ENCODE measurements at regions not wholly inside any gene's neighbourhood (a gene's known extent, or its start where the extent isn't known, plus 50 kb on each side); places are given as distances from the start of the nearest gene placed in this dataset.
A peak's percentile ranks its signal among the peaks of the same experiment; 100 is the strongest.

- Histone ChIP-seq H3K36me3 (ENCODE audit: control insufficient read depth, insufficient read depth, low read length) (no peaks in the 10 kb centered on the region), H3K9me3 (ENCODE audit: control insufficient read depth, low read length) (no peaks in the 10 kb centered on the region), H3K4me1 (ENCODE audit: control insufficient read depth, insufficient read depth, low read length, poor library complexity, severe bottlenecking) (peaks cover 36% of the 10 kb centered on the region), H3K4me3 (ENCODE audit: extremely low read depth, insufficient read depth, low read length, poor library complexity, severe bottlenecking) (no peak overlapping the region), H3K27ac (ENCODE audit: low read depth, low read length, severe bottlenecking) (no peak overlapping the region)
- 61 to 71% methylated on average over 5 to 7 of the region's 9 CpGs for WGBS, 2 experiments (ENCODE audit: insufficient coverage in 2 of 2)
Measured at GRCh38 chr22:27205492-27206373, 548.3 kb downstream of the MIAT start.

GRCh38 chr22:27206374-27207133, 549.2 kb downstream of the MIAT start:
- H3K4me1 ChIP-seq (ENCODE audit: control insufficient read depth, insufficient read depth, low read length, poor library complexity, severe bottlenecking), result peaks cover 36% of the 10 kb centered on the region
- H3K36me3 ChIP-seq (ENCODE audit: control insufficient read depth, insufficient read depth, low read length), result no peaks in the 10 kb centered on the region
- no peaks in the 10 kb centered on the region for H3K9me3 ChIP-seq (ENCODE audit: control insufficient read depth, low read length)
- no peak overlapping the region for H3K4me3 ChIP-seq (ENCODE audit: extremely low read depth, insufficient read depth, low read length, poor library complexity, severe bottlenecking)
- WGBS, 2 experiments (ENCODE audit: insufficient coverage in 2 of 2), result 92 to 100% methylated on average over 1 to 4 of the region's 4 CpGs
- H3K27ac ChIP-seq (ENCODE audit: low read depth, low read length, severe bottlenecking), result no peak overlapping the region

- Histone ChIP-seq H3K4me1 (ENCODE audit: control insufficient read depth, insufficient read depth, low read length, poor library complexity, severe bottlenecking) (peaks cover 35% of the 10 kb centered on the region), H3K36me3 (ENCODE audit: control insufficient read depth, insufficient read depth, low read length) (no peaks in the 10 kb centered on the region), H3K9me3 (ENCODE audit: control insufficient read depth, low read length) (no peaks in the 10 kb centered on the region), H3K4me3 (ENCODE audit: extremely low read depth, insufficient read depth, low read length, poor library complexity, severe bottlenecking) (no peak overlapping the region), H3K27ac (ENCODE audit: low read depth, low read length, severe bottlenecking) (no peak overlapping the region)
- WGBS, 2 experiments (ENCODE audit: insufficient coverage in 2 of 2), result 87 to 90% methylated on average over 4 to 5 of the region's 5 CpGs
Measured at GRCh38 chr22:27207266-27207665, 549.9 kb downstream of the MIAT start.

GRCh38 chr22:27207907-27208306, 550.5 kb downstream of the MIAT start:
- Histone ChIP-seq H3K27ac (ENCODE audit: low read depth, low read length, severe bottlenecking) (peak overlapping the region; percentile 2), H3K9me3 (ENCODE audit: control insufficient read depth, low read length) (no peaks in the 10 kb centered on the region), H3K36me3 (ENCODE audit: control insufficient read depth, insufficient read depth, low read length) (no peaks in the 10 kb centered on the region), H3K4me1 (ENCODE audit: control insufficient read depth, insufficient read depth, low read length, poor library complexity, severe bottlenecking) (peaks cover 36% of the 10 kb centered on the region), H3K4me3 (ENCODE audit: extremely low read depth, insufficient read depth, low read length, poor library complexity, severe bottlenecking) (no peak overlapping the region)
- 56 to 71% methylated on average over 4 of the region's 4 CpGs for WGBS, 2 experiments (ENCODE audit: insufficient coverage in 2 of 2)

DNA sequence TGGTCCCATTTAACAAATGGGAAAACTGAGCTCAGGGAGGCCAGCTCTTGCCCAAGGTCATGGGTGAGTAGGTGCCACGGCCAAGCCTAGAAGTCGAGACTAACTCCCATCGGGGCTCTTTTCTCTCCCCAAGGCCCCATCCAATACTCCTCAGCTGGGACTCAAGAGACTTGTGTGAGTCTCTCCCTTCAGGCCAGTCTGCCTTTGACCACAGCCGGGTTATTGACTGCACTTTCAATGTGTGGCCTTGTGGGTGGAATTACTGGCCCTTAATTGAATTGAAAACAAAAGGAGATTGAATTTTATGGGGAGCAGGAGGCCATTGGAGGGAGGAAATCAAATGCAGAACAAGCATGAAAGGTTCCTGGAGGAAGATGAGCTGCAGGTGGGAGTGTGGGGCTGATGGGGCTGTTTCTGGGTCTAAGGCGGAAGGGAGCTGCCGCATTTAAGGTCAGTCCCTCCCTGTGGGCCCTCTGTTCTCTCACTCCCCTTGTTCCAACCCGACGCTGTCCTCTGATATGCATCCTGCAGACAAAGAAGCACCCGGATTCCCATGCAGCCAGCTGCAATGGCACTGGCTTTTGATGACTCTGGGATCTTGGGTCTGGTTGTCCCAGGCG, 552.8 kb downstream of the MIAT start:
- Histone ChIP-seq H3K9me3 (ENCODE audit: control insufficient read depth, low read length) (no peaks in the 10 kb centered on the region), H3K27ac (ENCODE audit: low read depth, low read length, severe bottlenecking) (no peak overlapping the region), H3K4me1 (ENCODE audit: control insufficient read depth, insufficient read depth, low read length, poor library complexity, severe bottlenecking) (peaks cover 30% of the 10 kb centered on the region), H3K4me3 (ENCODE audit: extremely low read depth, insufficient read depth, low read length, poor library complexity, severe bottlenecking) (no peak overlapping the region), H3K36me3 (ENCODE audit: control insufficient read depth, insufficient read depth, low read length) (no peaks in the 10 kb centered on the region)
- 57 to 81% methylated on average over 7 to 9 of the region's 10 CpGs for WGBS, 2 experiments (ENCODE audit: insufficient coverage in 2 of 2)

DNA sequence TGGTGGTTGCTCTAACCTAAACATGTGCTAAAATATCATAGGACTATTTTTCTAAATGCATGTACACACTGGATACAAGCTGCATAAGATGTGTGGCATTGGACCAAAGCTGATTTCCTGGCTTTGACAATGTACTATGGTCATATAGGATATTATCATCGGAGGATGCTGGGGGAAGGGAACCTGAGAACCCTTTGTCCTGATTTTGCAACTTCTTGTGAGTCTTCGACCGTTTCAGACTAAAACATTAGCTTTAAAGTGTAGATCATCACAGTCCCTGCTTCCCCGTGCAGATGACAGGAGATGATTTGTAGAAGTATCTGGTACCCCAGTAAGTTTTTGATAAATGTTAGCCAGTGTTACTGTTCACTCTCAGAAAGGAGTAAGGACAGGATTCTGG, 554.7 kb downstream of the MIAT start:
- Histone ChIP-seq H3K36me3 (ENCODE audit: control insufficient read depth, insufficient read depth, low read length) (no peaks in the 10 kb centered on the region), H3K4me3 (ENCODE audit: extremely low read depth, insufficient read depth, low read length, poor library complexity, severe bottlenecking) (no peak overlapping the region), H3K27ac (ENCODE audit: low read depth, low read length, severe bottlenecking) (peak overlapping the region; percentile 65), H3K9me3 (ENCODE audit: control insufficient read depth, low read length) (no peaks in the 10 kb centered on the region), H3K4me1 (ENCODE audit: control insufficient read depth, insufficient read depth, low read length, poor library complexity, severe bottlenecking) (peaks cover 24% of the 10 kb centered on the region)
- WGBS, 2 experiments (ENCODE audit: insufficient coverage in 2 of 2), result 86 to 92% methylated on average over 3 to 4 of the region's 4 CpGs

DNA sequence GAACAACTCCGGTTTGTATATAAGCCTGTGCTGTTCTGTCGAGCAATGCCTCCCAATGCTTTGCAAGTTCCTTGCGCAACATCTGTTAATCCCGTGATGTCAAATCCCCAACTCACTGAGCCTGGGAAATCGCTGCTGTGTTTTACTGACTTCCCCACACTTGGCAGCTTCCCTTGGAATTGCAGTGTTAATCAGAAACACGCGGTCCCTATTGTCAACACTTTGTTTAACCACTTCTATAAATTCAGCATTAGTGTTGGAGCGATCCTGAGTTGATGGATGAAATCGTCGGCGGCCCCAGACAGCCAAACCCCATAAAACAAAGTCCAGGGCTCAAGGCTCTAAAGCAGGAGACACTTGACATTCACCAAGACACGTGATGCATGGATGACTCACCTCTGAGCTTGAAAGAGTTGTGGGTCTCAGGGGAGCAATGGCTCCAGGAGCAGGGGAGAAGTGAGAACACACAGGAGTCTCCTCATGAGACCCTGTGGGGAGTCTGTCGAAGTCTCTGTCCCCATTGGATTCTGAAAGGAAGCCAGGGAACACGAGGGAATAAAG, 555.3 kb downstream of the MIAT start:
- 62 to 67% methylated on average over 7 to 10 of the region's 14 CpGs for WGBS, 2 experiments (ENCODE audit: insufficient coverage in 2 of 2)
- H3K36me3 ChIP-seq (ENCODE audit: control insufficient read depth, insufficient read depth, low read length), result no peaks in the 10 kb centered on the region
- no peaks in the 10 kb centered on the region for H3K9me3 ChIP-seq (ENCODE audit: control insufficient read depth, low read length)
- H3K27ac ChIP-seq (ENCODE audit: low read depth, low read length, severe bottlenecking), result peak overlapping the region; percentile 65
- no peak overlapping the region for H3K4me3 ChIP-seq (ENCODE audit: extremely low read depth, insufficient read depth, low read length, poor library complexity, severe bottlenecking)
- H3K4me1 ChIP-seq (ENCODE audit: control insufficient read depth, insufficient read depth, low read length, poor library complexity, severe bottlenecking), result peaks cover 20% of the 10 kb centered on the region

DNA sequence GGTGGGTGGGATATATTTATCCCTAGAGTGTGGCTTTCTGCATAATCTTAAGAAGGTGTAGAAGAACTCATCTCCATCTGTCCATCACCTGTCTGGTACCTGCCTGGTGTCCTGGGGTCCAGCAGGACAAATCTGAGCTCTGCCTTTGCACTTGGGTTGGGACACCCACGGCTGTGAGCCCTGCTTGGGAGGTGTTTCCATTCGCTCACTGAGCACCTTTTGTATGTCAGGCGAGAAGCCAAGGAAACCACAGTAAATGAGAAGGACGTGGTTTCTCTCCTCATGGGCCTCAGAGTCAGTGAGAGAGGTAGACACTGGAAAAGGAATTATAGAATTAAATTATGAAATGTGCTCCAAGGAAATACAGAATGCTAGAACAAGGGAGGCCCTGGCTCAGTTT, 555.9 kb downstream of the MIAT start:
- peaks cover 18% of the 10 kb centered on the region for H3K4me1 ChIP-seq (ENCODE audit: control insufficient read depth, insufficient read depth, low read length, poor library complexity, severe bottlenecking)
- H3K9me3 ChIP-seq (ENCODE audit: control insufficient read depth, low read length), result no peaks in the 10 kb centered on the region
- no peak overlapping the region for H3K4me3 ChIP-seq (ENCODE audit: extremely low read depth, insufficient read depth, low read length, poor library complexity, severe bottlenecking)
- H3K27ac ChIP-seq (ENCODE audit: low read depth, low read length, severe bottlenecking), result no peak overlapping the region
- 85 to 93% methylated on average over 4 of the region's 4 CpGs for WGBS, 2 experiments (ENCODE audit: insufficient coverage in 2 of 2)
- no peaks in the 10 kb centered on the region for H3K36me3 ChIP-seq (ENCODE audit: control insufficient read depth, insufficient read depth, low read length)

DNA sequence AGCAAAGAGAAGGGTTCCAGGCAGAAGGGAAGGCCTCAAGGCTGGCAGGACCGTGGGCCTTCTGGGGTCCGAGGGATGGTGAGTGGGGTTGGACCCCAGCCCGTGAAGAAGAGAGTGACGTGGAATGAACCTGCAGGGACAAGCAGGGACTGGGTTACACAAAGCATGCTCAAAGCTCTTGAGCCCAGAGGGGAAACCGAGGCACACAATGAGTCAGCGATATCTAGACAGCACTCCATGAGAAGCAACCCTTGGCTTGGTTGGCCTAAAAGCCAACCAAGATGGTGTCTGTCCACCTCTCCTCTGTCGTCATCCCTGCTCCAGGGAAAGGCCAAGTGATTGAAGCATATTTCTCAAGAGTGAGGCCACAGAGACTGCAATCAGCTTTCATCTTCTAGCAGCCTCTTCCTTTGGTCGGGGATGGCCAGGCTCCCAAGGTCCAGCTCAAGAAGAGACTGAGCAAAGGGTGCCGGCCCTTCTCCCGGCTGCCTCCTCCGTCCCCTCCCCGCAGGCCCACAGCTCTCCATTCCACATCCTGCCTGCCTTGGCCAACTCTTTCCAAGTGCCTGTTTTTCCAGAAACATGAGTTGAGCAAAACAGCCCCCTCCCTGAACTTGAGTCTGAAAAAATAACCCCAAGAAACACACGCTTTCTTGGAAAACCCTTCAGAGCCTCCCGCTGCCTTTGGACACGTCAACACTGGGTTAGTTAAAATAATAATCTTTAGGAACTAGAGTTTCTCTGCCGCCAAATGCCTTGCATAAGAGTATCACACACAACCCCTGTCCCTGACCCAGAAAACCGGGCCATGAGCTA, 556.6 kb downstream of the MIAT start:
- Histone ChIP-seq H3K27ac (ENCODE audit: low read depth, low read length, severe bottlenecking) (no peak overlapping the region), H3K4me1 (ENCODE audit: control insufficient read depth, insufficient read depth, low read length, poor library complexity, severe bottlenecking) (peaks cover 16% of the 10 kb centered on the region), H3K36me3 (ENCODE audit: control insufficient read depth, insufficient read depth, low read length) (no peaks in the 10 kb centered on the region), H3K4me3 (ENCODE audit: extremely low read depth, insufficient read depth, low read length, poor library complexity, severe bottlenecking) (no peak overlapping the region), H3K9me3 (ENCODE audit: control insufficient read depth, low read length) (no peaks in the 10 kb centered on the region)
- 93 to 97% methylated on average over 11 to 12 of the region's 17 CpGs for WGBS, 2 experiments (ENCODE audit: insufficient coverage in 2 of 2)

GRCh38 chr22:27214691-27215090, 557.3 kb downstream of the MIAT start:
- H3K4me1 ChIP-seq (ENCODE audit: control insufficient read depth, insufficient read depth, low read length, poor library complexity, severe bottlenecking), result peaks cover 16% of the 10 kb centered on the region
- H3K36me3 ChIP-seq (ENCODE audit: control insufficient read depth, insufficient read depth, low read length), result no peaks in the 10 kb centered on the region
- no peak overlapping the region for H3K27ac ChIP-seq (ENCODE audit: low read depth, low read length, severe bottlenecking)
- no peaks in the 10 kb centered on the region for H3K9me3 ChIP-seq (ENCODE audit: control insufficient read depth, low read length)
- WGBS, 2 experiments (ENCODE audit: insufficient coverage in 2 of 2), result 76 to 88% methylated on average over 4 to 6 of the region's 6 CpGs
- H3K4me3 ChIP-seq (ENCODE audit: extremely low read depth, insufficient read depth, low read length, poor library complexity, severe bottlenecking), result no peak overlapping the region
